ENCODE measurements at regions not wholly inside any gene's neighbourhood (a gene's known extent, or its start where the extent isn't known, plus 50 kb on each side); places are given as distances from the start of the nearest gene placed in this dataset.

DNA sequence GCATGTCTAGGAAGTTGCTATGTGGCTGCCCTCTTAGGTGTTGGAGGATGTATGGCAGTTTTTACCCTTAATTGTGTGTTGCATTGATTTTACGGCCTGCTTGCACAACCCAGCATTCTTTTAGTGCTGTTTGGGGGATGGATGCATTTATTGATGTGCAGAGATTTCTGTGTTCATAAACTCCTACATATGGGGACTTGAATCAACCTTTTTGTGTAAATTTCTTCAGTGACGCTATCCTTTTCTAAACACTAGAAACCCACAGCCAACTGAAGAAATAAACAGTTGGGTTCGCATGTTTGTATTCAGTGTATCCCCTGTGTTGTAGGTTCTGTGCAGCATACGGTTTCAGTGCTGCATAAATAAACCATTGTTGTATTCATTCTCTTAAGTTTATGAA is 263.7 kb downstream of the RASEF start:
- TF ChIP-seq, protein P1, sequence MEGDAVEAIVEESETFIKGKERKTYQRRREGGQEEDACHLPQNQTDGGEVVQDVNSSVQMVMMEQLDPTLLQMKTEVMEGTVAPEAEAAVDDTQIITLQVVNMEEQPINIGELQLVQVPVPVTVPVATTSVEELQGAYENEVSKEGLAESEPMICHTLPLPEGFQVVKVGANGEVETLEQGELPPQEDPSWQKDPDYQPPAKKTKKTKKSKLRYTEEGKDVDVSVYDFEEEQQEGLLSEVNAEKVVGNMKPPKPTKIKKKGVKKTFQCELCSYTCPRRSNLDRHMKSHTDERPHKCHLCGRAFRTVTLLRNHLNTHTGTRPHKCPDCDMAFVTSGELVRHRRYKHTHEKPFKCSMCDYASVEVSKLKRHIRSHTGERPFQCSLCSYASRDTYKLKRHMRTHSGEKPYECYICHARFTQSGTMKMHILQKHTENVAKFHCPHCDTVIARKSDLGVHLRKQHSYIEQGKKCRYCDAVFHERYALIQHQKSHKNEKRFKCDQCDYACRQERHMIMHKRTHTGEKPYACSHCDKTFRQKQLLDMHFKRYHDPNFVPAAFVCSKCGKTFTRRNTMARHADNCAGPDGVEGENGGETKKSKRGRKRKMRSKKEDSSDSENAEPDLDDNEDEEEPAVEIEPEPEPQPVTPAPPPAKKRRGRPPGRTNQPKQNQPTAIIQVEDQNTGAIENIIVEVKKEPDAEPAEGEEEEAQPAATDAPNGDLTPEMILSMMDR (IDR thresholded peaks at IDR 0.05) = no peak
- no peak for TF ChIP-seq POLR2A (IDR thresholded peaks at IDR 0.05)

All from lower leg skin (tissue), 3 donors.